ENCODE measurements at regions not wholly inside any gene's neighbourhood (a gene's known extent, or its start where the extent isn't known, plus 50 kb on each side); places are given as distances from the start of the nearest gene placed in this dataset.

GRCh38 chrX:5829469-5829868, 399.2 kb downstream of the NLGN4X start:
- Histone ChIP-seq H3K27me3 (ENCODE audit: insufficient read depth, low read length) (no peaks in the 10 kb centered on the region), H3K9me3 (ENCODE audit: low read depth, low read length) (no peaks in the 10 kb centered on the region), H3K4me3 (ENCODE audit: low read length) (no peak overlapping the region), H3K4me1 (ENCODE audit: insufficient read depth, low read length) (no peaks in the 10 kb centered on the region)

GRCh38 chrX:5829060-5829459, 399.6 kb downstream of the NLGN4X start:
- H3K4me1 ChIP-seq (ENCODE audit: insufficient read depth, low read length), result no peaks in the 10 kb centered on the region
- H3K9me3 ChIP-seq (ENCODE audit: low read depth, low read length), result no peaks in the 10 kb centered on the region
- no peaks in the 10 kb centered on the region for H3K27me3 ChIP-seq (ENCODE audit: insufficient read depth, low read length)
- no peak overlapping the region for H3K4me3 ChIP-seq (ENCODE audit: low read length)

- Histone ChIP-seq H3K4me3 (ENCODE audit: low read length) (no peak overlapping the region), H3K9me3 (ENCODE audit: low read depth, low read length) (no peaks in the 10 kb centered on the region), H3K4me1 (ENCODE audit: insufficient read depth, low read length) (no peaks in the 10 kb centered on the region), H3K27me3 (ENCODE audit: insufficient read depth, low read length) (no peaks in the 10 kb centered on the region)
Measured at GRCh38 chrX:5823903-5824302, 404.8 kb downstream of the NLGN4X start.

- no peaks in the 10 kb centered on the region for H3K27me3 ChIP-seq (ENCODE audit: insufficient read depth, low read length)
Measured at GRCh38 chrX:5810636-5811035, 418.0 kb downstream of the NLGN4X start.

GRCh38 chrX:5807181-5807580, 421.5 kb downstream of the NLGN4X start:
- Histone ChIP-seq H3K4me3 (ENCODE audit: low read length) (no peak overlapping the region), H3K4me1 (ENCODE audit: insufficient read depth, low read length) (no peaks in the 10 kb centered on the region), H3K9me3 (ENCODE audit: low read depth, low read length) (no peaks in the 10 kb centered on the region), H3K27me3 (ENCODE audit: insufficient read depth, low read length) (no peaks in the 10 kb centered on the region)

More at GRCh38 chrX:5810636-5811035, 418.0 kb downstream of the NLGN4X start:
- H3K4me1 ChIP-seq (ENCODE audit: insufficient read depth, low read length), result no peaks in the 10 kb centered on the region
- H3K9me3 ChIP-seq (ENCODE audit: low read depth, low read length), result no peaks in the 10 kb centered on the region
- no peak overlapping the region for H3K4me3 ChIP-seq (ENCODE audit: low read length)

- H3K27me3 ChIP-seq (ENCODE audit: insufficient read depth, low read length), result no peaks in the 10 kb centered on the region
Measured at GRCh38 chrX:5802391-5802790, 426.3 kb downstream of the NLGN4X start.

GRCh38 chrX:5791721-5792120, 436.9 kb downstream of the NLGN4X start:
- no peaks in the 10 kb centered on the region for H3K9me3 ChIP-seq (ENCODE audit: low read depth, low read length)
- H3K4me3 ChIP-seq (ENCODE audit: low read length), result no peak overlapping the region
- no peaks in the 10 kb centered on the region for H3K27me3 ChIP-seq (ENCODE audit: insufficient read depth, low read length)
- H3K4me1 ChIP-seq (ENCODE audit: insufficient read depth, low read length), result no peaks in the 10 kb centered on the region

More at GRCh38 chrX:5802391-5802790, 426.3 kb downstream of the NLGN4X start:
- H3K4me1 ChIP-seq (ENCODE audit: insufficient read depth, low read length), result no peaks in the 10 kb centered on the region
- H3K9me3 ChIP-seq (ENCODE audit: low read depth, low read length), result no peaks in the 10 kb centered on the region
- H3K4me3 ChIP-seq (ENCODE audit: low read length), result no peak overlapping the region

GRCh38 chrX:5788910-5789309, 439.8 kb downstream of the NLGN4X start:
- H3K4me1 ChIP-seq (ENCODE audit: insufficient read depth, low read length), result no peaks in the 10 kb centered on the region
- H3K9me3 ChIP-seq (ENCODE audit: low read depth, low read length), result no peaks in the 10 kb centered on the region
- H3K27me3 ChIP-seq (ENCODE audit: insufficient read depth, low read length), result no peaks in the 10 kb centered on the region
- H3K4me3 ChIP-seq (ENCODE audit: low read length), result no peak overlapping the region

GRCh38 chrX:5780821-5781220, 447.8 kb downstream of the NLGN4X start:
- H3K9me3 ChIP-seq (ENCODE audit: low read depth, low read length), result no peaks in the 10 kb centered on the region
- no peak overlapping the region for H3K4me3 ChIP-seq (ENCODE audit: low read length)
- no peaks in the 10 kb centered on the region for H3K27me3 ChIP-seq (ENCODE audit: insufficient read depth, low read length)
- H3K4me1 ChIP-seq (ENCODE audit: insufficient read depth, low read length), result no peaks in the 10 kb centered on the region

- no peaks in the 10 kb centered on the region for H3K27me3 ChIP-seq (ENCODE audit: insufficient read depth, low read length)
- no peaks in the 10 kb centered on the region for H3K4me1 ChIP-seq (ENCODE audit: insufficient read depth, low read length)
- no peak overlapping the region for H3K4me3 ChIP-seq (ENCODE audit: low read length)
- H3K9me3 ChIP-seq (ENCODE audit: low read depth, low read length), result no peaks in the 10 kb centered on the region
Measured at GRCh38 chrX:5775846-5776430, 452.7 kb downstream of the NLGN4X start.

GRCh38 chrX:5774446-5774845, 454.2 kb downstream of the NLGN4X start:
- Histone ChIP-seq H3K27me3 (ENCODE audit: insufficient read depth, low read length) (no peaks in the 10 kb centered on the region), H3K4me1 (ENCODE audit: insufficient read depth, low read length) (no peaks in the 10 kb centered on the region), H3K9me3 (ENCODE audit: low read depth, low read length) (no peaks in the 10 kb centered on the region), H3K4me3 (ENCODE audit: low read length) (no peak overlapping the region)

GRCh38 chrX:5771441-5771840, 457.2 kb downstream of the NLGN4X start:
- no peaks in the 10 kb centered on the region for H3K9me3 ChIP-seq (ENCODE audit: low read depth, low read length)
- H3K4me3 ChIP-seq (ENCODE audit: low read length), result no peak overlapping the region
- no peaks in the 10 kb centered on the region for H3K4me1 ChIP-seq (ENCODE audit: insufficient read depth, low read length)
- no peaks in the 10 kb centered on the region for H3K27me3 ChIP-seq (ENCODE audit: insufficient read depth, low read length)

- no peak overlapping the region for H3K4me3 ChIP-seq (ENCODE audit: low read length)
- H3K27me3 ChIP-seq (ENCODE audit: insufficient read depth, low read length), result no peaks in the 10 kb centered on the region
Measured at GRCh38 chrX:5756616-5757015, 472.1 kb downstream of the NLGN4X start.

GRCh38 chrX:5753291-5753690, 475.4 kb downstream of the NLGN4X start:
- Histone ChIP-seq H3K4me3 (ENCODE audit: low read length) (no peak overlapping the region), H3K9me3 (ENCODE audit: low read depth, low read length) (no peaks in the 10 kb centered on the region), H3K27me3 (ENCODE audit: insufficient read depth, low read length) (no peaks in the 10 kb centered on the region), H3K4me1 (ENCODE audit: insufficient read depth, low read length) (no peaks in the 10 kb centered on the region)

More at GRCh38 chrX:5756616-5757015, 472.1 kb downstream of the NLGN4X start:
- Histone ChIP-seq H3K4me1 (ENCODE audit: insufficient read depth, low read length) (no peaks in the 10 kb centered on the region), H3K9me3 (ENCODE audit: low read depth, low read length) (no peaks in the 10 kb centered on the region)

GRCh38 chrX:5752831-5753230, 475.8 kb downstream of the NLGN4X start:
- Histone ChIP-seq H3K4me3 (ENCODE audit: low read length) (no peak overlapping the region), H3K9me3 (ENCODE audit: low read depth, low read length) (no peaks in the 10 kb centered on the region), H3K4me1 (ENCODE audit: insufficient read depth, low read length) (no peaks in the 10 kb centered on the region), H3K27me3 (ENCODE audit: insufficient read depth, low read length) (no peaks in the 10 kb centered on the region)

GRCh38 chrX:5748586-5749150, 480.0 kb downstream of the NLGN4X start:
- Histone ChIP-seq H3K9me3 (ENCODE audit: low read depth, low read length) (no peaks in the 10 kb centered on the region), H3K4me3 (ENCODE audit: low read length) (no peak overlapping the region), H3K4me1 (ENCODE audit: insufficient read depth, low read length) (no peaks in the 10 kb centered on the region), H3K27me3 (ENCODE audit: insufficient read depth, low read length) (no peaks in the 10 kb centered on the region)

Data from mononuclear cell (primary cell).